NT2/D1 (cell line): ENCODE measurements at regions not wholly inside any gene's neighbourhood (a gene's known extent, or its start where the extent isn't known, plus 50 kb on each side); places are given as distances from the start of the nearest gene placed in this dataset.

Source experiments
- YY1 ChIP-seq: IDR thresholded peaks from 2 replicates; pipeline ENCODE4 v1.6.1; 2011; ENCODE audit not compliant: insufficient read length, insufficient read depth
- ZNF274 ChIP-seq: IDR thresholded peaks from 2 replicates; pipeline ENCODE4 v1.6.1; 2011; ENCODE audit warnings: mild to moderate bottlenecking, low read depth, low read length

- no peak for TF ChIP-seq YY1
- no peak for TF ChIP-seq ZNF274
Observed at GRCh38 chrY:12360496-12360895, 340.5 kb upstream of the USP9Y start.
